ENCODE measurements at regions not wholly inside any gene's neighbourhood (a gene's known extent, or its start where the extent isn't known, plus 50 kb on each side); places are given as distances from the start of the nearest gene placed in this dataset.
A peak's percentile ranks its signal among the peaks of the same experiment; 100 is the strongest.

GRCh38 chr2:156087875-156088274 is 244.6 kb downstream of the NR4A2 start:
- DNase-seq (no peak), ATAC-seq (no peak)

DNA sequence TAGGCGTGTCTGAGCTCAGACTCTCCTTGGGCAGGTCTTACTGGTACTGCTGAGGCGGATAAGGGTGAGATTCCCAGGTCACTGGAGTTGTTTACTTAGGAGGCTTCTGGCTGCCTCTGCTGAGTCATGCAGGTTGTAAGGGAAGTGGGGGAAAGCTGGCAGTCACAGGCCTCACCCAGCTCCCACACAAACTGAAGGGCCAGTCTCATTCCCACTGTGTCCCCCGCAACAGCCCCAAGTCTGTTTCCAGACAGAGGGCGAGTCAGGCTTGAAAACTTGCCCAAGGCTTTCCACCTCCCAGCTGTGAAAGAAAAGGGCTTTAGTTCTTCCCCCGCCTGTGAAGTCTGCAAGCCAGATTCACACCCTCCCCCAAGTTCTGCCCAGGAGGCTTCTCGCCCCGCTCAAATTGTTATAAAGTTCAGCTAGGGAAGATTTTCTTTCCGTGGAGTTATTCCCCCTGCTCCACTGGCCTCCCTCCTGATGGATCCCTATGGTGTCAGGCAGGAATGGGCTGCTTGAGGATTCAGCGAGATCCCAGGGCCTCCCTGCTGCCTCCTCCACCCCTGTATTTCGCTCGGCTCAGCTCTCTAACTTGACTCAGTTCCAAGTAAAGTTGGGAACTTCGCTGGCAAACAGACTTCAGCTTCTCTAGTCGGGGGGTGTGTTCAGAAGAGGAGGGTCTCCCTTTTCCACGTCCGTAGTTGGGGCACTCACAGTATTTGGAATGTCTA is 248.6 kb downstream of the NR4A2 start:
- DNase-seq (no peak), ATAC-seq (no peak)

GRCh38 chr2:156079845-156080244 is 252.7 kb downstream of the NR4A2 start:
- DNase-seq (no peak), ATAC-seq (no peak)

GRCh38 chr2:156077041-156077742 is 255.3 kb downstream of the NR4A2 start:
- ATAC-seq (no peak), DNase-seq (no peak)

GRCh38 chr2:156065912-156066311 is 266.6 kb downstream of the NR4A2 start:
- ATAC-seq = no peak
- DNase-seq = peak; percentile 8

GRCh38 chr2:156064540-156064939 is 268.0 kb downstream of the NR4A2 start:
- no peak for ATAC-seq
- DNase-seq = no peak

GRCh38 chr2:156057647-156058046 is 274.9 kb downstream of the NR4A2 start:
- DNase-seq (no peak), ATAC-seq (no peak)

- DNase-seq = no peak
- ATAC-seq = no peak
Observed at GRCh38 chr2:156054983-156055382, 277.5 kb downstream of the NR4A2 start.

GRCh38 chr2:156046900-156047299 is 285.6 kb downstream of the NR4A2 start:
- DNase-seq (no peak), ATAC-seq (no peak)

DNA sequence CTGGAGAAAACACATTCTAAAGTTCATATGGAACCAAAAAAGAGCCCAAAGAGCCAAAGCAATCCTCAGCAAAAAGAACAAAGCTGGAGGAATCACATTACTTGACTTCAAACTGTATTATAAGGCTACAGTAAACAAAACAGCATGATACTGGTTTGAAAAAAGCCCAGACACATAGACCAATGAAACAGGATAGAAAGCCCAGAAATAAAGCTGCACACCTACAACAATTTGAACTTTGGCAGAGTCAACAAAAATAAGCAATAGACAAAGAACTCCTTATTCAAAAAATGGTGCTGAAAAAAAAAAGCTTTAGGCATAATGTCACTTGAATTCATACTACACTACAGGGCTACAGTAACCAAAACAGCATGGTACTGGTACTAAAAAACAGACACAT is 289.6 kb downstream of the NR4A2 start:
- no peak for DNase-seq
- ATAC-seq = no peak

DNA sequence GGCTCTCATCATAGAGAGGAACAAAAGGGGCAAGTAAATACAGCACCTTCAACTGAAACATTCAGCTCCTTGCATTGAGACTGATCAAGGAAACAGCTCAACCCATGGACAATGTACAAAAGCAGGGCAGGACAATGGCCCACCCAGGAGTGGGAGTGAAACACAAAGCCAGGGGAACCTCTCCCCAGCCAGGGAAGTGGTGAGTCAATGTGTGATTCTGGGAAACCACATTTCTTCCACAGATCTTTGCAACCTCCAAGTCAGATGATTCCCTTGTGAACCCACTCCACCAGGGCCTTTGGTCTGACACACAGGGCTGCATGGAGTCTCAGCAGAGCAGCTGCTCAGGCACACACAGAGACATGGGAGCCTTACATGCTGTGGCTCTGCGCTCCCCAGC is 294.5 kb downstream of the NR4A2 start:
- ATAC-seq = no peak
- no peak for DNase-seq

GRCh38 chr2:156037482-156037881 is 295.0 kb downstream of the NR4A2 start:
- ATAC-seq (no peak), DNase-seq (no peak)

GRCh38 chr2:156031121-156031520 is 301.4 kb downstream of the NR4A2 start:
- ATAC-seq = no peak

GRCh38 chr2:156023229-156023869 is 309.2 kb downstream of the NR4A2 start:
- no peak for DNase-seq
- ATAC-seq = no peak

More at GRCh38 chr2:156031121-156031520, 301.4 kb downstream of the NR4A2 start:
- no peak for DNase-seq

- ATAC-seq (no peak), DNase-seq (no peak)
Observed at GRCh38 chr2:156021146-156022040, 311.1 kb downstream of the NR4A2 start.

GRCh38 chr2:156019341-156019740 is 313.2 kb downstream of the NR4A2 start:
- DNase-seq (no peak), ATAC-seq (no peak)

DNA sequence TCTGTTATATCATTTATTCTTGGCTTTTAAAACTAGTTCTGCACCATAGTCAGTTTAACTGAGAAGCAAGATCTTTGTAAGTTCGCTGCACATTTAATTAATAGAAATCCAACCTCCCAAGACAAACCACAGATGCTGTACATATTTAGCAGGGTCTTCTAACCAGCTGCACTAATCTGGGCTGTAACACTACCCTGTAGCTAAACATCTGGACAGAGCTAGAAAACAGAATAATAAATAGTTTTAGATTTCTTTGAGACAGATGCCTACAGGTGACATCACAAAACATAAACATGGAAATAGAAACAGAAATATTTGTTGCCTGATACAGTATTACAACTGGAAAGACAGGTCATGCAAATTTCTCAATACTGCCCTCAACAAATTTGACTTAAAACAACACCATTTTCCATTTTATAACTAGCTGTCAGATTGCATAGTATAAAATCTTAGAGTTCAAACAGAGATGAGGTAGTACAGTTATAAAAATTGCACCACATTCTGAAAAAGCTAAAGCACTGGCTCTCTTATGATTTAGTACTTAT is 315.1 kb downstream of the NR4A2 start:
- ATAC-seq = no peak

DNA sequence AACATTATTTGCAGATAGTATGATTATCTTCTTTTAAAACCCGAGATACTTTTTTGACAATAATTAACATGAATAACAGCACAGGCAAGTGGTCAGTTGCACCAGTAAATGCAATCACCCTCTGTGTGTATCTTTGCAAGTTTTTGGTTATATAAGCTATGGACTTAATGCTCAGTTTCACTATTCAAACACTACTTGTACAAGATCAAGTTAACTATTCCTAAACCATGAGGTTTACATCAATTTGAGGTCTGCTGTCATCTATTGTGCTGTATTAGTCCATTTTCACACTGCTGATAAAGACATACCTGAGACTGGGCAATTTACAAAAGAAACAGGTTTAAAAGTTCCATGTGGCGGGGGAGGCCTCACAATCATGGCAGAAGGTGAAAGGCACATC is 323.2 kb downstream of the NR4A2 start:
- DNase-seq = no peak
- ATAC-seq = no peak

More for the DNA sequence above, 315.1 kb downstream of the NR4A2 start:
- no peak for DNase-seq

GRCh38 chr2:156006721-156007618 is 325.6 kb downstream of the NR4A2 start:
- DNase-seq (no peak), ATAC-seq (peak; percentile 22)

DNA sequence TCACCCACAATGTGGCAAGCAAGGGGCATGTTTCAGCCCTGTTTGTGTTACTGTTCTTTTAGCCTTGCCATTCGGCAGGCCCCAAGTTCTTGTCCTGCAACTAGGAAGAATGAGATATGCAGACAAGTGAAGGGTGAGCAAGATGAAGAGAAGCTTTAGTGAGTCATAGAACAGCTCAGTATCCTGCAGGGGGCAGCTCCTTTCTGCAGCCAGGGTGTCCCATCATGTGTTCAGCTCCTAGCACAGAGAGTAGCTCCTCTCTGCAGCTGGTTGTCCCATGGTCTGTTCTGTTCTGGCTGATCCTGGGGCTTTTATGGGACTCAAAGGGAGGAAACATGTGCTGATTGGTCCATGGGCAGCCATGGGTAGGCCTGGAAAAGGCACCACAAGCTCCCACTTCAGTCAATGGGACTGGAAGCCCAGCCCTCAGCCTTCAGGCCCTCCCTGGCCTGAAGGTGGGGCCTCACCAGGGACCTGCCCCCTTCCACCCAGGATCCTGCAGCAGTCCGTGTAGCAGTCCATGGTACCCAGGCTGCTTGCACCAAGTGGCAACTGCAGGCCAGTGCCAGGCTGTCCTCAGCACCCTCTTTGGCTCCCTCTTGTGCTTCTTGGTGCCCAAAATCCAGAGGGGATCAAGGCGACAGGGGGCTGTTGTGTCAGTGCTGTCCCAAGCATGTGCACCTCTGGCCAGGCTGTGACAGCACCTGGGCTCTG is 326.4 kb downstream of the NR4A2 start:
- ATAC-seq (no peak), DNase-seq (no peak)

Data from stimulated activated naive CD8-positive, alpha-beta T cell treated with anti-CD3 and anti-CD28 coated beads, Interleukin-15, Interleukin-2, amounts not matched to agents 100 U/mL and 50 U/mL, for 24 hours (primary cell).